IMR-90 (cell line): ENCODE measurements at regions not wholly inside any gene's neighbourhood (a gene's known extent, or its start where the extent isn't known, plus 50 kb on each side); places are given as distances from the start of the nearest gene placed in this dataset.

Experiments
- ATAC-seq: fragments of 200-7000 bp; cut with Tn5 transposase; 2 replicates; pipeline ENCODE4 v1.9.1; 2020; ENCODE audit warnings: low read depth, mild to moderate bottlenecking, moderate library complexity
- BruUV-seq: library from RNA; stranded (reverse); fragments of 400-500 nt; replicated peaks from 2 replicates; lab custom pipeline; 2021; lab: Mats Ljungman, UMichigan
- CTCF ChIA-PET: fragments of 300-600 bp; formaldehyde crosslinking; extraction: SDS; loops from one replicate; lab custom pipeline; 2021; ENCODE audit warnings: antibody characterized with exemption; lab: Yijun Ruan, JAX
- POLR2A ChIA-PET: fragments of 300-600 bp; sonication (Branson Sonifier 250); formaldehyde crosslinking; loops from one replicate; lab custom pipeline; 2022; ENCODE audit warnings: antibody characterized with exemption; ENCODE audit not compliant: unreplicated experiment; lab: Charles Lee
- DNase-seq: peaks from one replicate; pipeline ENCODE4 v3.0.0; 2013
- H2AFZ ChIP-seq: replicated peaks from 2 replicates; pipeline ENCODE3; 2013; ENCODE audit warnings: low read length, mild to moderate bottlenecking; ENCODE audit not compliant: poor library complexity
- H2AK5ac ChIP-seq: 2 replicates; pipeline ENCODE4 v1.6.1; 2013; ENCODE audit warnings: low read depth, low read length, inconsistent platforms
- H2AK9ac ChIP-seq: replicated peaks from 2 replicates; pipeline ENCODE3; 2013; ENCODE audit warnings: mild to moderate bottlenecking, low read depth, low read length, moderate library complexity; ENCODE audit not compliant: poor library complexity
- H2BK120ac ChIP-seq: 2 replicates; pipeline ENCODE4 v1.6.1; 2013; ENCODE audit warnings: low read depth, low read length, inconsistent platforms
- H2BK15ac ChIP-seq: 3 replicates; pipeline ENCODE4 v1.6.1; 2013; ENCODE audit warnings: low read depth, low read length, inconsistent platforms
- H2BK20ac ChIP-seq: 2 replicates; pipeline ENCODE4 v1.6.1; 2013; ENCODE audit warnings: low read depth, mild to moderate bottlenecking, inconsistent platforms, low read length, moderate library complexity
- H2BK5ac ChIP-seq: 2 replicates; pipeline ENCODE4 v1.6.1; 2013; ENCODE audit warnings: mild to moderate bottlenecking, low read depth, low read length, inconsistent platforms; ENCODE audit not compliant: poor library complexity, severe bottlenecking
- H3K14ac ChIP-seq: replicated peaks from 2 replicates; pipeline ENCODE4 v1.6.1; 2013; ENCODE audit warnings: low read depth, low read length, inconsistent platforms
- H3K18ac ChIP-seq: 2 replicates; pipeline ENCODE4 v1.6.1; 2013; ENCODE audit warnings: low read depth, low read length, control low read depth
- H3K23ac ChIP-seq: 2 replicates; pipeline ENCODE4 v1.6.1; 2013; ENCODE audit warnings: low read depth, low read length, inconsistent platforms
- H3K27ac ChIP-seq: 2 replicates; pipeline ENCODE4 v1.5.1; 2013; ENCODE audit warnings: mild to moderate bottlenecking, control low read depth, low read length; ENCODE audit not compliant: insufficient read depth
- H3K27me3 ChIP-seq: 2 replicates; pipeline ENCODE4 v1.6.1; 2013; ENCODE audit warnings: low read length; ENCODE audit not compliant: control insufficient read depth, insufficient read depth
- H3K36me3 ChIP-seq: 2 replicates; pipeline ENCODE4 v1.6.1; 2013; ENCODE audit warnings: low read length, mixed read lengths; ENCODE audit not compliant: control insufficient read depth, insufficient read depth
- H3K4ac ChIP-seq: 2 replicates; pipeline ENCODE4 v1.6.1; 2013; ENCODE audit warnings: low read depth, low read length, inconsistent platforms
- H3K4me1 ChIP-seq: 2 replicates; pipeline ENCODE4 v1.6.1; 2013; ENCODE audit warnings: low read length, mixed read lengths; ENCODE audit not compliant: control insufficient read depth, insufficient read depth
- H3K4me2 ChIP-seq: 2 replicates; pipeline ENCODE4 v1.6.1; 2013; ENCODE audit warnings: low read depth, mild to moderate bottlenecking, control low read depth, low read length, moderate library complexity
- H3K4me3 ChIP-seq: 2 replicates; pipeline ENCODE4 v1.5.1; 2013; ENCODE audit warnings: low read depth, mild to moderate bottlenecking, control low read depth, low read length, moderate library complexity; ENCODE audit not compliant: insufficient read depth
- H3K56ac ChIP-seq: 2 replicates; pipeline ENCODE4 v1.6.1; 2013; ENCODE audit warnings: low read length, inconsistent platforms; ENCODE audit not compliant: insufficient read depth; ENCODE audit errors: extremely low read depth
- H3K79me1 ChIP-seq, 2 experiments: 2 replicates each; pipeline ENCODE4 v1.6.1; 2013; ENCODE audit warnings: low read length in 2 of 2, inconsistent platforms in 1 of 2, low read depth in 1 of 2
- H3K9ac ChIP-seq: 2 replicates; pipeline ENCODE4 v1.6.1; 2013; ENCODE audit warnings: low read depth, low read length, control low read depth
- H3K9me1 ChIP-seq: 2 replicates; pipeline ENCODE4 v1.6.1; 2013; ENCODE audit warnings: low read length, inconsistent platforms; ENCODE audit not compliant: insufficient read depth
- H3K9me3 ChIP-seq: 2 replicates; pipeline ENCODE4 v1.6.1; 2013; ENCODE audit warnings: low read length; ENCODE audit not compliant: control insufficient read depth, insufficient read depth
- H4K20me1 ChIP-seq: 2 replicates; pipeline ENCODE4 v1.6.1; 2013; ENCODE audit warnings: low read length, inconsistent platforms; ENCODE audit not compliant: insufficient read depth
- H4K5ac ChIP-seq: 2 replicates; pipeline ENCODE4 v1.6.1; 2013; ENCODE audit warnings: mild to moderate bottlenecking, low read depth, low read length, control low read depth
- H4K8ac ChIP-seq, 2 experiments: 2 replicates each; pipeline ENCODE4 v1.6.1; 2013; ENCODE audit warnings: low read depth in 2 of 2, low read length in 2 of 2, control low read depth in 1 of 2, inconsistent platforms in 1 of 2
- H4K91ac ChIP-seq: 2 replicates; pipeline ENCODE4 v1.6.1; 2013; ENCODE audit warnings: low read depth, low read length, inconsistent platforms; ENCODE audit not compliant: insufficient read depth
- CHD1 ChIP-seq: IDR thresholded peaks from 2 replicates; pipeline ENCODE4 v1.6.1; 2012; ENCODE audit warnings: low read depth, low read length, improper control_type of control experiment
- FOS ChIP-seq: fragments of 150-350 bp; IDR thresholded peaks from 2 replicates; pipeline ENCODE4 v1.6.1; 2016; ENCODE audit warnings: low read depth, low read length
- RCOR1 ChIP-seq: IDR thresholded peaks from 2 replicates; pipeline ENCODE4 v1.6.1; 2012; ENCODE audit warnings: mild to moderate bottlenecking, low read length, improper control_type of control experiment; ENCODE audit not compliant: insufficient replicate concordance
- RFX5 ChIP-seq: IDR thresholded peaks from 2 replicates; pipeline ENCODE4 v1.8.0; 2012; ENCODE audit warnings: low read depth, mild to moderate bottlenecking, low read length, moderate library complexity
- WGBS, 2 experiments: methylation state at CpG; one replicate each; pipeline versions ENCODE4 v1.1.5 to v1.1.7; 2013; ENCODE audit warnings: missing lambda C conversion rate in 2 of 2; ENCODE audit not compliant: insufficient read length in 1 of 2; ENCODE audit errors: extremely low coverage in 2 of 2; 5-methylcytosine and 5-hydroxymethylcytosine counted together
- dilution Hi-C: fragments of 300-500 bp; cut with HindIII; formaldehyde crosslinking; loops from one replicate; pipeline ENCODE4 v1.14.3; 2018; ENCODE audit warnings: low sequenced_read_pairs; ENCODE audit not compliant: unreplicated experiment
- in situ Hi-C: fragments of 300-500 bp; cut with MboI; formaldehyde crosslinking; loops from 3 replicates; pipeline ENCODE4 v1.14.3; 2019; ENCODE audit warnings: low sequenced_read_pairs, inconsistent platforms, mixed read lengths
- intact Hi-C: fragments of 100-400 bp; cut with micrococcal nuclease; formaldehyde crosslinking; loops from 2 replicates; pipeline ENCODE4 v1.10.0; 2022
- TF ChIP-seq, protein P1 (sequence below): conservative IDR thresholded peaks from 2 replicates; pipeline ENCODE4 v1.5.1; 2012; ENCODE audit warnings: mild to moderate bottlenecking, low read depth, low read length, improper control_type of control experiment

DNA sequence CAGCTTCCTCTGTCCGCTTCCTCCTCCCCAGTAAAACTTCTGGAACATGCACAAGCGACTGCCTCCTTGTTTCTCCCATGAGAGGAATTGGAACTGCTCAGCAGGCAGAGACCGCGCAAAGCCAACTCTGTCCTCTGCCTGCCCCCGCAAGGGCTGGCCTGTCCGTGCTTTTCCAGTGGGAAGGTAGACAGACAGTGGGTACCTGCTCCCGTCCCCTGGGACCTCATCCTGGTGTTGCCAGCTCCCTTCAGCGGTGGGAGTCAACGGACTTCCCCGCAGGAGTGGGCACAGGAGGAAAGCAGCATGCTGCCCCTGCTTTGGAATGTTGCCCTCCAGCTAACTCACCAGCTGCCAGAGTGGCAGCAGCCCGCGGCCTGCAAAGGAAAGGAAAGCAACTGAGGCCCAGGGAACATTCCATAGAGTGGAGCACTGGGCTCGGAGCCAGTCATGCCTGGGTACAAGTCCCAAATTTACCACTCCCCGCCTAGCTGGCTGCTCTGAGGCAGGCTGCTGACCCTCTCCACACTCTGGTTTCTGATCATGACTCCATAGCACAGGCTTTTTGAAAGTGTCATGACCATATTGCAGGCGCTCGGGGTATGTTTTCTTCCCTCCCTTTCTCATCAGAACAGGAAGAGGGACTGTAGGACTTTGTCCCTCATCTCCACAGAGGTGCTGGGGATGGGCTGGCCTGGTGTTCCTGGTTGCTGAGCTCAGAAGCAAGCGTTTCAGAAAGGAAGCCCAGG lies 89.2 kb upstream of the CLMN start (continued):
- TF ChIP-seq, protein P1, sequence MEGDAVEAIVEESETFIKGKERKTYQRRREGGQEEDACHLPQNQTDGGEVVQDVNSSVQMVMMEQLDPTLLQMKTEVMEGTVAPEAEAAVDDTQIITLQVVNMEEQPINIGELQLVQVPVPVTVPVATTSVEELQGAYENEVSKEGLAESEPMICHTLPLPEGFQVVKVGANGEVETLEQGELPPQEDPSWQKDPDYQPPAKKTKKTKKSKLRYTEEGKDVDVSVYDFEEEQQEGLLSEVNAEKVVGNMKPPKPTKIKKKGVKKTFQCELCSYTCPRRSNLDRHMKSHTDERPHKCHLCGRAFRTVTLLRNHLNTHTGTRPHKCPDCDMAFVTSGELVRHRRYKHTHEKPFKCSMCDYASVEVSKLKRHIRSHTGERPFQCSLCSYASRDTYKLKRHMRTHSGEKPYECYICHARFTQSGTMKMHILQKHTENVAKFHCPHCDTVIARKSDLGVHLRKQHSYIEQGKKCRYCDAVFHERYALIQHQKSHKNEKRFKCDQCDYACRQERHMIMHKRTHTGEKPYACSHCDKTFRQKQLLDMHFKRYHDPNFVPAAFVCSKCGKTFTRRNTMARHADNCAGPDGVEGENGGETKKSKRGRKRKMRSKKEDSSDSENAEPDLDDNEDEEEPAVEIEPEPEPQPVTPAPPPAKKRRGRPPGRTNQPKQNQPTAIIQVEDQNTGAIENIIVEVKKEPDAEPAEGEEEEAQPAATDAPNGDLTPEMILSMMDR = no peak
- no peak for TF ChIP-seq RFX5

DNA sequence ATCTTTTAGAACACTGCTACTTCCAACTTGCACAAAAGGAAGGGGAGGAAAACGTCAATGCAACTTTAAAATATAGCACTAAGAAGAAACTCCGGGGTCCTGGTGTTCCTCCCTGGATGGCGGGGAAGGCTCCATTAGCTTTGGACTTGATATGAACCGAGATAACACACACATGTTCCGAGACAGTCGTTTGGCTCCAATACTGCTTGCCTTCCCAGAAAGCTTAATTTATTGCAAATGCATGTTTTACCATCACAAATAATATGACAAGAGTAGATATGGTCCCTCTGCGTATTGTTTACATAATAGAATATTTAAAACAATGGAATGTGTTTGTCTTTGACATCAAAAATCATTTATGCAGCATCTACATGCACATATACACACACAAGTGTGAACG lies 87.6 kb upstream of the CLMN start:
- H4K91ac ChIP-seq = no peak overlapping the region
- no CpG with 5 or more reads among the region's 8 CpGs for WGBS, 2 experiments
- no peak overlapping the region for H3K4ac ChIP-seq
- no peaks in the 10 kb centered on the region for H3K9me1 ChIP-seq
- no peak overlapping the region for H3K4me2 ChIP-seq
- no peak overlapping the region for H3K4me3 ChIP-seq
- no peak overlapping the region for H3K23ac ChIP-seq
- H2AK9ac ChIP-seq = no peak overlapping the region
- H2AK5ac ChIP-seq = no peak overlapping the region
- no peak overlapping the region for H3K14ac ChIP-seq
- H3K56ac ChIP-seq = no peak overlapping the region
- TF ChIP-seq RCOR1 (no peak), CHD1 (no peak), FOS (no peak)
- no peak overlapping the region for H2BK120ac ChIP-seq
- H4K5ac ChIP-seq = no peak overlapping the region
- H2BK20ac ChIP-seq = no peak overlapping the region
- no peak for ATAC-seq
- ChIA-PET CTCF (no interaction called here), POLR2A (no interaction called here)
- DNase-seq = no peak
- H3K36me3 ChIP-seq = no peaks in the 10 kb centered on the region
- peaks cover 4% of the 10 kb centered on the region; the same call in 1 of the 2 replicates for H3K27me3 ChIP-seq
- no peaks in the 10 kb centered on the region for H3K9me3 ChIP-seq
- no peak overlapping the region for H2BK5ac ChIP-seq
- no peak overlapping the region for H3K18ac ChIP-seq
- dilution Hi-C loops (no loop called here), in situ Hi-C loops (no loop called here), intact Hi-C loops (no loop called here)
- no peaks in the 10 kb centered on the region for H3K79me1 ChIP-seq
- H2AFZ ChIP-seq = no peak overlapping the region
- no peak overlapping the region for H3K27ac ChIP-seq
- no peak overlapping the region for H2BK15ac ChIP-seq
- no peak overlapping the region for H4K8ac ChIP-seq
- no TSS peak for BruUV-seq
- no peak overlapping the region for H3K9ac ChIP-seq
- H3K4me1 ChIP-seq = no peaks in the 10 kb centered on the region
- H4K20me1 ChIP-seq = no peaks in the 10 kb centered on the region
